Hepatocyte (in vitro differentiated cells): ENCODE measurements at regions not wholly inside any gene's neighbourhood (a gene's known extent, or its start where the extent isn't known, plus 50 kb on each side); places are given as distances from the start of the nearest gene placed in this dataset.
"Not testable (repeated sequence)": the region's sequence is repeated elsewhere in the genome, so short reads cannot be mapped to it uniquely, and the experiment has no call there.

Source experiments
- DNase-seq: peaks from one replicate; pipeline ENCODE4 v3.0.0-alpha.2; 2016; ENCODE audit warnings: low spot score
- H2AFZ ChIP-seq: fragments of 200-600 bp; sonication (generic); 2 replicates; pipeline ENCODE4 v1.6.0; 2016; ENCODE audit warnings: antibody characterized with exemption, mild to moderate bottlenecking
- H3K27ac ChIP-seq: fragments of 200-600 bp; sonication (generic); 2 replicates; pipeline ENCODE4 v1.5.1; 2016; ENCODE audit warnings: mild to moderate bottlenecking
- H3K27me3 ChIP-seq: fragments of 200-600 bp; sonication (generic); 2 replicates; pipeline ENCODE4 v1.6.1; 2016
- H3K36me3 ChIP-seq: fragments of 200-600 bp; sonication (generic); replicated peaks from 2 replicates; pipeline ENCODE4 v1.5.1; 2016; ENCODE audit warnings: low read depth; ENCODE audit not compliant: insufficient read depth
- H3K4me1 ChIP-seq: fragments of 200-600 bp; sonication (generic); 2 replicates; pipeline ENCODE4 v1.5.1; 2016; ENCODE audit warnings: mild to moderate bottlenecking, moderate library complexity; ENCODE audit not compliant: insufficient read depth
- H3K4me2 ChIP-seq: fragments of 200-600 bp; sonication (generic); 2 replicates; pipeline ENCODE4 v1.6.0; 2016
- H3K4me3 ChIP-seq: fragments of 200-600 bp; sonication (generic); 2 replicates; pipeline ENCODE4 v1.5.1; 2016; ENCODE audit warnings: mild to moderate bottlenecking
- H3K79me2 ChIP-seq: fragments of 200-600 bp; sonication (generic); 2 replicates; pipeline ENCODE4 v1.6.0; 2017; ENCODE audit warnings: mild to moderate bottlenecking
- H3K9me2 ChIP-seq: fragments of 200-600 bp; sonication (generic); replicated peaks from 2 replicates; pipeline ENCODE4 v1.6.0; 2017; ENCODE audit warnings: mild to moderate bottlenecking; ENCODE audit not compliant: insufficient read depth
- H3K9me3 ChIP-seq: fragments of 200-600 bp; sonication (generic); 2 replicates; pipeline ENCODE4 v1.5.1; 2016; ENCODE audit warnings: low read depth, mild to moderate bottlenecking
- H4K20me1 ChIP-seq: fragments of 200-600 bp; sonication (generic); 2 replicates; pipeline ENCODE4 v1.6.0; 2016; ENCODE audit warnings: mild to moderate bottlenecking; ENCODE audit not compliant: insufficient read depth, poor library complexity, severe bottlenecking
- CTCF ChIP-seq: fragments of 200-600 bp; sonication (generic); IDR thresholded peaks from 2 replicates; pipeline ENCODE4 v1.5.1; 2016; ENCODE audit warnings: antibody characterized with exemption, mild to moderate bottlenecking; ENCODE audit not compliant: poor library complexity
- EZH2 ChIP-seq: fragments of 200-600 bp; sonication (generic); IDR thresholded peaks from 2 replicates; pipeline ENCODE4 v1.6.1; 2016; ENCODE audit warnings: antibody characterized with exemption, mild to moderate bottlenecking, borderline replicate concordance
- EZH2phosphoT487 ChIP-seq: fragments of 200-600 bp; sonication (generic); IDR thresholded peaks from one replicate; pipeline ENCODE4 v1.6.1; 2018; ENCODE audit warnings: antibody characterized with exemption, mild to moderate bottlenecking, low read depth, moderate library complexity; ENCODE audit not compliant: unreplicated experiment, severe bottlenecking
- WGBS: methylation state at CpG from one replicate; pipeline ENCODE4 v1.1.6; 2016; ENCODE audit warnings: low lambda C conversion rate; ENCODE audit errors: missing lambda C conversion rate; 5-methylcytosine and 5-hydroxymethylcytosine counted together

- Histone ChIP-seq H3K4me3 (no peak overlapping the region), H3K79me2 (no peaks in the 10 kb centered on the region), H3K4me2 (no peak overlapping the region), H4K20me1 (no peaks in the 10 kb centered on the region), H3K27me3 (no peaks in the 10 kb centered on the region), H3K4me1 (no peaks in the 10 kb centered on the region), H3K27ac (no peak overlapping the region), H3K9me2 (no peaks in the 10 kb centered on the region), H2AFZ (no peak overlapping the region), H3K36me3 (no peaks in the 10 kb centered on the region), H3K9me3 (no peaks in the 10 kb centered on the region)
- no peak for DNase-seq
- TF ChIP-seq EZH2 = no peak
- no peak for TF ChIP-seq EZH2phosphoT487
- TF ChIP-seq CTCF = no peak
- WGBS = 96% methylated on average over 3 of the region's 3 CpGs
Measured at GRCh38 chr6:144566868-144567615, 281.9 kb downstream of the UTRN start.

GRCh38 chr6:144568241-144568640 lies 283.1 kb downstream of the UTRN start:
- H3K4me1 ChIP-seq = no peaks in the 10 kb centered on the region
- WGBS = 87% methylated on average over 8 of the region's 8 CpGs
- TF ChIP-seq CTCF = no peak
- TF ChIP-seq EZH2 = no peak
- no peak for TF ChIP-seq EZH2phosphoT487
- no peaks in the 10 kb centered on the region for H3K36me3 ChIP-seq
- no peaks in the 10 kb centered on the region for H3K9me2 ChIP-seq
- H2AFZ ChIP-seq = no peak overlapping the region
- H3K27ac ChIP-seq = no peak overlapping the region
- H3K4me2 ChIP-seq = no peak overlapping the region
- no peak for DNase-seq
- H3K4me3 ChIP-seq = no peak overlapping the region
- H3K9me3 ChIP-seq = no peaks in the 10 kb centered on the region
- H4K20me1 ChIP-seq = no peaks in the 10 kb centered on the region
- no peaks in the 10 kb centered on the region for H3K27me3 ChIP-seq
- H3K79me2 ChIP-seq = no peaks in the 10 kb centered on the region

DNA sequence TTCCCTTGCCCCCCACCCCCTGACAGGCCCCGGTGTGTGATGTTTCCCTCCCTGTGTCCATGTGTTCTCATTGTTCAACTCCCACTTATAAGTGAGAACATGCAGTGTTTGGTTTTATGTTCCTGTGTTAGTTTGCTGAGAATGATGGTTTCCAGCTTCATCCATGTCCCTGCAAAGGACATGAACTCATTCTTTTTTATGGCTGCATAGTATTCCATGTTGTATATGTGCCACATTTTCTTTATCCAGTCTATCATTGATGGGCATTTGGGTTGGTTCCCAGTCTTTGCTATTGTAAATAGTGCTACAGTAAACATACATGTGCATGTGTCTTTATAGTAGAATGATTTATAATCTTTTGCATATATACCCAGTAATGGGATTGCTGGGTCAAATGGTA lies 287.4 kb downstream of the UTRN start:
- not testable (repeated sequence) for H3K9me3 ChIP-seq, H4K20me1 ChIP-seq, H3K27me3 ChIP-seq, H3K4me3 ChIP-seq, H2AFZ ChIP-seq, H3K36me3 ChIP-seq, H3K79me2 ChIP-seq, DNase-seq, H3K27ac ChIP-seq, H3K9me2 ChIP-seq, H3K4me2 ChIP-seq, H3K4me1 ChIP-seq
- 100% methylated on average over 1 of the region's 1 CpG for WGBS

- DNase-seq = no peak
- H3K79me2 ChIP-seq = no peaks in the 10 kb centered on the region
- TF ChIP-seq EZH2 (no peak), CTCF (no peak), EZH2phosphoT487 (no peak)
- no peaks in the 10 kb centered on the region for H3K27me3 ChIP-seq
- no peaks in the 10 kb centered on the region for H3K9me2 ChIP-seq
- H4K20me1 ChIP-seq = no peaks in the 10 kb centered on the region
- H3K4me1 ChIP-seq = no peaks in the 10 kb centered on the region
- H3K4me2 ChIP-seq = no peak overlapping the region
- no peaks in the 10 kb centered on the region for H3K36me3 ChIP-seq
- no peak overlapping the region for H3K27ac ChIP-seq
- WGBS = 91% methylated on average over 2 of the region's 2 CpGs
- no peaks in the 10 kb centered on the region for H3K9me3 ChIP-seq
- no peak overlapping the region for H3K4me3 ChIP-seq
- H2AFZ ChIP-seq = no peak overlapping the region
Measured at GRCh38 chr6:144574796-144575195, 289.7 kb downstream of the UTRN start.
